Peyer's patch (tissue), 4 donors: ENCODE measurements at regions not wholly inside any gene's neighbourhood (a gene's known extent, or its start where the extent isn't known, plus 50 kb on each side); places are given as distances from the start of the nearest gene placed in this dataset.

Experiments used
- POLR2A ChIP-seq, 2 donors: fragments of 450-650 bp; IDR thresholded peaks; one replicate each; pipeline ENCODE4 v1.5.1; 2017; ENCODE audit warnings: antibody characterized with exemption in 2 of 2, mild to moderate bottlenecking in 2 of 2, moderate library complexity in 2 of 2
- TF ChIP-seq, protein P1 (sequence below), 6 experiments: fragments of 450-650 bp in 4 of 6; fragments of 200-600 bp in 2 of 6; sonication (generic) in 1 of 6; IDR thresholded peaks; one replicate each; pipeline ENCODE4 v1.5.1; 2017 to 2019; ENCODE audit warnings: antibody characterized with exemption in 6 of 6, mild to moderate bottlenecking in 3 of 6, moderate library complexity in 1 of 6

DNA sequence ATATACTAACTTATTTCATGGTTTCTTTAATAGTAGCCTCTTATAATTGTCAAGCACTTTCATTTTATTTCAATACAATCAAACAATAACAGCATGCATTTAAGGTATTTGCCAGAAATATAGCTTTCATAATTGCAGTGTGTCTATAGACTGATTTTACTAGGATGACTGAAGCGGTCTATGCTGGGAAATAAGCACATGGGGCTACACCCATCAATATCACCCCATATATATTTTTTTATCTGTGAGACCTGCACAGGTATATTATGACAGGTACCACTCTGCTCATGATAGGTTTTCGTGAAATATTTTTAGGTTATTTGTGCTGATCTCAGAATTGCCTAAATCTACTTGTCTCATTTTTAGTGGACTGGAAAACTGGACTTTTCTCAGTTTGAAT lies 229.1 kb upstream of the PITX2 start:
- TF ChIP-seq, protein P1, sequence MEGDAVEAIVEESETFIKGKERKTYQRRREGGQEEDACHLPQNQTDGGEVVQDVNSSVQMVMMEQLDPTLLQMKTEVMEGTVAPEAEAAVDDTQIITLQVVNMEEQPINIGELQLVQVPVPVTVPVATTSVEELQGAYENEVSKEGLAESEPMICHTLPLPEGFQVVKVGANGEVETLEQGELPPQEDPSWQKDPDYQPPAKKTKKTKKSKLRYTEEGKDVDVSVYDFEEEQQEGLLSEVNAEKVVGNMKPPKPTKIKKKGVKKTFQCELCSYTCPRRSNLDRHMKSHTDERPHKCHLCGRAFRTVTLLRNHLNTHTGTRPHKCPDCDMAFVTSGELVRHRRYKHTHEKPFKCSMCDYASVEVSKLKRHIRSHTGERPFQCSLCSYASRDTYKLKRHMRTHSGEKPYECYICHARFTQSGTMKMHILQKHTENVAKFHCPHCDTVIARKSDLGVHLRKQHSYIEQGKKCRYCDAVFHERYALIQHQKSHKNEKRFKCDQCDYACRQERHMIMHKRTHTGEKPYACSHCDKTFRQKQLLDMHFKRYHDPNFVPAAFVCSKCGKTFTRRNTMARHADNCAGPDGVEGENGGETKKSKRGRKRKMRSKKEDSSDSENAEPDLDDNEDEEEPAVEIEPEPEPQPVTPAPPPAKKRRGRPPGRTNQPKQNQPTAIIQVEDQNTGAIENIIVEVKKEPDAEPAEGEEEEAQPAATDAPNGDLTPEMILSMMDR (IDR thresholded peaks at IDR 0.05), result no peak
- no peak for TF ChIP-seq POLR2A (IDR thresholded peaks at IDR 0.05)
